IPS DF 6.9 (cell line): ENCODE measurements at regions not wholly inside any gene's neighbourhood (a gene's known extent, or its start where the extent isn't known, plus 50 kb on each side); places are given as distances from the start of the nearest gene placed in this dataset.

Source experiments
- DNase-seq: peaks from one replicate; pipeline ENCODE4 v3.0.0-alpha.2; 2013; ENCODE audit warnings: low read depth, low spot score
- H3K27ac ChIP-seq: one replicate; pipeline ENCODE4 v1.5.1; 2013; ENCODE audit warnings: low read length, control low read depth
- H3K27me3 ChIP-seq: 2 replicates; pipeline ENCODE4 v1.6.1; 2013; ENCODE audit warnings: mild to moderate bottlenecking, low read length; ENCODE audit not compliant: control insufficient read depth, insufficient read depth
- H3K36me3 ChIP-seq: 2 replicates; pipeline ENCODE4 v1.6.1; 2013; ENCODE audit warnings: low read length; ENCODE audit not compliant: control insufficient read depth, insufficient read depth
- H3K4me1 ChIP-seq: 2 replicates; pipeline ENCODE4 v1.6.1; 2013; ENCODE audit warnings: low read length; ENCODE audit not compliant: control insufficient read depth, insufficient read depth
- H3K4me3 ChIP-seq: 2 replicates; pipeline ENCODE4 v1.5.1; 2013; ENCODE audit warnings: mild to moderate bottlenecking, low read length
- H3K9me3 ChIP-seq: 2 replicates; pipeline ENCODE4 v1.6.1; 2013; ENCODE audit warnings: low read length, inconsistent platforms; ENCODE audit not compliant: control insufficient read depth, insufficient read depth
- WGBS: extraction: QIAGEN DNeasy Blood & Tissue Kit; methylation state at CpG from one replicate; pipeline ENCODE4 v1.1.7; 2013; ENCODE audit warnings: mixed read lengths, missing lambda C conversion rate; ENCODE audit not compliant: insufficient read length, insufficient coverage; 5-methylcytosine and 5-hydroxymethylcytosine counted together

DNA sequence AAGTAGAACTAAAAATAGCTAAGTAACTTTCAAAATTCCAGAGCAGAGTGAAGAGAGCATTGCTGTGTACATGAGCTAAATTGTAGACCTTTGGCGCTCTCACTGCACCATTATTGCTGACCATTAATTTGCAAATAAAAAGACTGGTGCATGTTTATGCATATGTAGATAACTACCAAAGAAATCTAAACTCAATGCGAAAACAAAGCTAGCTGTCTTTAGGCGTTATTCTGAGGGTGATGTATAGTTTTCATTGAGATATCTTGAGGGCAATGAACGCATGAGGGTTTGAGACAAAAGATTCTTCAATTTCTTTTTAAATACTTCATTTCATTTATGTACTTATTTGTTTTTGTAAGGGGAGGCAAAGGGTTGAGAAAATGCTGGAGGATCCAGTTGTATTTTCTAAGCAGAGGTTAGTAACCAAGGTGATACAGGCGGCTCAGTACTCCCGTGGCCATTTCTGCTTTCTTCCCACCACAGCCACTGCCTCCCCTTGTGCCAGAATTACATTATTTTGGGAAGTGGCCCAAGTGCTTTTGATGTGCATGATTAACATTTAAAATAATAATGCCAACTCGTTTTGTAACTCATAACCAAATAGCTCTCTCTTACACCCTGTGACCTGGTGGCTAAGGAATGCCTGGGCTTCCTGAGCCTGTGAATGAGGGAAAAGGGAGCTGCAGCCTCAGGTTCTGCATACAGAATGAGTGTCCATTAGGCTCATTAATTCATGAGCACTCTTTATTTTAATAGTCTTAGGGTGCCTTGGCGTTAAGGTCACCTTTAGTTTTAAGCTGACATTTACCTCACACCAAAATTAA, 797.8 kb upstream of the GYPC start:
- no peak overlapping the region for H3K27ac ChIP-seq
- no peak overlapping the region for H3K4me3 ChIP-seq
- no peaks in the 10 kb centered on the region for H3K27me3 ChIP-seq
- H3K36me3 ChIP-seq, result no peaks in the 10 kb centered on the region
- H3K4me1 ChIP-seq, result no peaks in the 10 kb centered on the region
- WGBS, result no CpG with 5 or more reads among the region's 8 CpGs
- no peak for DNase-seq
- no peaks in the 10 kb centered on the region for H3K9me3 ChIP-seq

DNA sequence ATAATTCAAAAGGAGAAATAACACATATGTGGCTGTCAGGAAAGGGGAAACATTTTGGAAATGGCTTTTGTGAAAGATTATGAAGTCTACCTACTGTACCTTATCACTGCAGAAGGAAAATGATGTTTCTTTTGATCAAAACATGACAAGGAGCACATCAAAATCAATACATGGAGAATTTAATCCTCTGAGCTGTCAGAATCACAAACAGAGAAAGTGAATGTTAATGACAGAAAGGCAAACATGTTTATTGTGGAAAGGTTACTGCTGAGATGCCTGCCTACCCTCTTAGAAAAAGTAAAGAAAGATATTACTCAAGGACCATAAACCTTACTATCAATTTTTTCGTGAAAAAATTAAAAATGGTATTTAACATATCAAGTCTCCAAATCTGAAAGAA, 794.5 kb upstream of the GYPC start:
- no peak overlapping the region for H3K27ac ChIP-seq
- H3K36me3 ChIP-seq, result no peaks in the 10 kb centered on the region
- H3K4me3 ChIP-seq, result no peak overlapping the region
- H3K9me3 ChIP-seq, result no peaks in the 10 kb centered on the region
- no peak for DNase-seq
- no peaks in the 10 kb centered on the region for H3K27me3 ChIP-seq
- no CpG with 5 or more reads among the region's 1 CpG for WGBS
- H3K4me1 ChIP-seq, result no peaks in the 10 kb centered on the region

DNA sequence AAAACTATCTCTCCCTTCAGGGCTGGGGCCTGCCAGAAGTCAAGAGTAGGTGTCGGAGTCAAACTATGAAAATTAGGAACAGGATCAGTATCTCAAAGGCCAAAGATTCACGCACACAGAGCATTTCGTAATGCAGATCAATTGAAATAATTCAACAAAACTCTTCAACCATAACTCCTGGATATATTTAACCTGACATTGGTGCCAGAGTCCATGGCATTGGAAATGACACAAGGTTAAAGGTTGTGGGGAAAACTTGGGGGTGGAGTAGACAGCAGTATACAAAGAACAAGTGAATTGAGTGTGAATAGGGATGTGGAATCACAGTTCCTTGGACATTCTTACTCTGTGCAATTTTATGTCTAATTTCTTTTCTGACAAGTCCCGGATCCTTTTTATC, 788.0 kb upstream of the GYPC start:
- WGBS, result no CpG with 5 or more reads among the region's 4 CpGs

DNA sequence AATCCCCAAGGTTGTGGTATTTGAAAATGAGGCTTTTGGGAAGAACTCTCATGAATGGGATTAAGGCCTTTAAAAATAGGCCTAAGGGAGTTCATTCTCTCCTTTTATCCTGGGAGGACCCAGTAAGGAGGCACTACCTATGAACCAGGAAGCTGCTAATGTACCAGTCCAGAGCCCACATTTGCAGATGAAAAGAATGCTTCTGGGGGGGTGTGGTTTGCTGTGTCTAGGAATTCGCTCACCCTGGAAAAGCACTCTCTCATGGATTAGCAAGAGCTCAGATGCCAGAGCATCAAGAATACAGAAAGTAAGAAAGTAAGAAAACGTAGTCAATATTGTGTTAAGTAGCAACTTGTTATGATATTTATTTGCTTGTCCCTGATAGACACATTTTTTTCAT, 785.7 kb upstream of the GYPC start:
- no peak overlapping the region for H3K27ac ChIP-seq
- peak; percentile 4 for DNase-seq
- no CpG with 5 or more reads among the region's 2 CpGs for WGBS
- H3K27me3 ChIP-seq, result no peaks in the 10 kb centered on the region
- H3K4me3 ChIP-seq, result no peak overlapping the region
- no peaks in the 10 kb centered on the region for H3K4me1 ChIP-seq
- no peaks in the 10 kb centered on the region for H3K36me3 ChIP-seq
- no peaks in the 10 kb centered on the region for H3K9me3 ChIP-seq

More for the DNA sequence above, 788.0 kb upstream of the GYPC start:
- Histone ChIP-seq H3K27me3 (no peaks in the 10 kb centered on the region), H3K27ac (no peak overlapping the region), H3K9me3 (no peaks in the 10 kb centered on the region), H3K4me3 (no peak overlapping the region), H3K4me1 (no peaks in the 10 kb centered on the region), H3K36me3 (no peaks in the 10 kb centered on the region)
- no peak for DNase-seq

DNA sequence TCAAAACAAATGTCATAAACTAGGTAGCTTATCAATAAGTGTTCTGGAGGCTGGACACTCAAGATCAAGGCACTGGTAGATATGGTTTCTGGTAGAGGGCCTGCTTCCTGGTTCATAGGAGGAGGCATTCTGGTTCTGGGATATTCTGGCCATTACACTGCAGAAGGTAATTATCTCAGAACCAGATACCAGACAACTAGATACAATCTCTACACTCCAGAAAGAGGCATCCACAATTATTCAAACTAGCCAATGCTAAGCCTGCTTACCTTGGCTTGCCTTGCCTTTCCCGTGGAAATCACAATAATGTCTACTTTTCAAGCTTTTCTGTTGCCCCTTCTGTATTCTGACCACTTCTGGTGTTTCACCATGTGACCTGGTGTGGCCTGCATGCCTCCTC, 785.2 kb upstream of the GYPC start:
- H3K27ac ChIP-seq, result no peak overlapping the region
- H3K36me3 ChIP-seq, result no peaks in the 10 kb centered on the region
- H3K9me3 ChIP-seq, result no peaks in the 10 kb centered on the region
- WGBS, result no CpG with 5 or more reads among the region's 1 CpG
- H3K4me1 ChIP-seq, result no peaks in the 10 kb centered on the region
- H3K27me3 ChIP-seq, result no peaks in the 10 kb centered on the region
- no peak for DNase-seq
- H3K4me3 ChIP-seq, result no peak overlapping the region

DNA sequence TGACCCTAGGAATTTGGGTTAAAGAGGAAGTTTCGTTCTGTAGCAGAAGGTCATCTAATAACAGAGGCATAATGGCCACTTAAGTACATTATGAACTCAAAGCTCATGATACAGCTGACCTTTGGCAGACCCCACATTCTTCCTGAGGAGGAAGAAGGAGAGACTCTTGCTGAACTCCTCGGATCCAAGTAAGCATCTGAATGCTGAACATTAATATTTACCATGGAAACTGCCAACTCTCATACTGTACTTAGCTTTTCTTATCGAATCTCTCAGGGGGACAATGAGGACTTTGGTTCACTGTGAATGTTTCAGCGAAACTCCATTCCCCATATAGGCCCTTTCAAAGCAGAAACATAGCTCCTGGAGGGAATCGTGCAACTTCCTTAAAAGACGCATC, 781.4 kb upstream of the GYPC start:
- Histone ChIP-seq H3K36me3 (no peaks in the 10 kb centered on the region), H3K4me1 (no peaks in the 10 kb centered on the region), H3K4me3 (no peak overlapping the region), H3K27ac (no peak overlapping the region), H3K27me3 (no peaks in the 10 kb centered on the region), H3K9me3 (no peaks in the 10 kb centered on the region)
- no peak for DNase-seq
- no CpG with 5 or more reads among the region's 6 CpGs for WGBS

DNA sequence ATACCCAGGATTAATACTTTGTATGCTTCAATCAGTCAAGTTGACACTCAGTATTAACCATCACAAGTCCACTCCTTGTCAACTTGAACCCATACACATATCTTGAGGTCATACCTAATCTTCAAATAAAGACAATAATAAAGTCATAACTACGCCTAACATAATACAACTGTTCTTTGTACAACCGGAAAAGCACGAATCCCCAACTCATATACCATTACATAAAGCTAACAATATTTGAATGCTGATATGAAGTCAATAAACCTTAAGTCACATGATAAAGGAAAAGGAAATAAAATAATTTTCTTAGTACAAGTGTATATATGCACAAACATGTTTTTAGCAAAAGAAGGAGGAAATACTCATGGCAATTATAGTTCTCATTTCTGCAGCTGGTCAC, 770.6 kb upstream of the GYPC start:
- Histone ChIP-seq H3K36me3 (no peaks in the 10 kb centered on the region), H3K4me3 (no peak overlapping the region), H3K4me1 (no peaks in the 10 kb centered on the region), H3K27me3 (no peaks in the 10 kb centered on the region), H3K9me3 (no peaks in the 10 kb centered on the region), H3K27ac (no peak overlapping the region)
- DNase-seq, result no peak
- no CpG with 5 or more reads among the region's 3 CpGs for WGBS

DNA sequence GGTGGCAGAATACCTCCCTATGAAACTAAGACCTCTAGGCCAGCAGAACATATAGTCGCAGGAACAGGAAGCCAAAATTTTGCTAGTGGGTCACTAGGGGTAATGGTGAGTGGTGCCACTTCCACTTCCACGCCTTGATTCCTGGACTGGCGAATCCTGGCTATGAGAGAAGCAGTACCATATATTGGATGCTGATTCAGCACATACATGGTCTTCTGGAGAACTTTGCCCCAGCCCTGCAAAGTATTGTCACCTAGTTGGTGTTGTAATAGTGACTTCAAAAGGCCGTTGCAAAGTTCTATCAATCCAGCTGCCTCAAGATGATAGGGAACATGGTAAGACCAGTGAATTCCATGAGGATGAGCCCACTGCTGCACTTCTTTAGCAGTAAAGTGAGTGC, 769.8 kb upstream of the GYPC start:
- H3K27ac ChIP-seq, result no peak overlapping the region
- no peaks in the 10 kb centered on the region for H3K4me1 ChIP-seq
- no peak overlapping the region for H3K4me3 ChIP-seq
- H3K36me3 ChIP-seq, result no peaks in the 10 kb centered on the region
- no peak for DNase-seq
- no peaks in the 10 kb centered on the region for H3K27me3 ChIP-seq
- no CpG with 5 or more reads among the region's 4 CpGs for WGBS
- H3K9me3 ChIP-seq, result no peaks in the 10 kb centered on the region

DNA sequence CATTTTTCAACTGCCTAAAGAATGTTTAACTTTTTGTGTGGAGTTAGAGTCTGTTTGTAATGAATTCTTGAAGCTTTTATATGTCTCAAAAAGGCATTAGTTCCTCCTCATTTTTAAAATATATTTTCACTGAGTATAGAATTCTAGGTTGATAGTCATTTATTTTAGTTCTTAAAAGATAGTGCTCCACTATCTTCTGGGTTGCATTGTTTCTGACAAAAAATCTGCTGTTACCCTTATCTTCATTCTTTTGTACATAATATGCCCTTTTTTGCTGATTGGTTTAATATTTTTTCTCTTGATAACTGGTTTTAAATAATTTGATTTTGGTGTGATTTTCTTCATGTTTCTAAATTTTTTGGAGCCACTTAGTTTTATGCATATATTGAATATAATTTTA, 754.7 kb upstream of the GYPC start:
- H3K27me3 ChIP-seq, result no peaks in the 10 kb centered on the region
- H3K36me3 ChIP-seq, result no peaks in the 10 kb centered on the region
- no peak overlapping the region for H3K4me3 ChIP-seq
- no peak for DNase-seq
- H3K9me3 ChIP-seq, result no peaks in the 10 kb centered on the region; the same call in 1 of the 2 replicates
- H3K4me1 ChIP-seq, result no peaks in the 10 kb centered on the region
- H3K27ac ChIP-seq, result no peak overlapping the region

DNA sequence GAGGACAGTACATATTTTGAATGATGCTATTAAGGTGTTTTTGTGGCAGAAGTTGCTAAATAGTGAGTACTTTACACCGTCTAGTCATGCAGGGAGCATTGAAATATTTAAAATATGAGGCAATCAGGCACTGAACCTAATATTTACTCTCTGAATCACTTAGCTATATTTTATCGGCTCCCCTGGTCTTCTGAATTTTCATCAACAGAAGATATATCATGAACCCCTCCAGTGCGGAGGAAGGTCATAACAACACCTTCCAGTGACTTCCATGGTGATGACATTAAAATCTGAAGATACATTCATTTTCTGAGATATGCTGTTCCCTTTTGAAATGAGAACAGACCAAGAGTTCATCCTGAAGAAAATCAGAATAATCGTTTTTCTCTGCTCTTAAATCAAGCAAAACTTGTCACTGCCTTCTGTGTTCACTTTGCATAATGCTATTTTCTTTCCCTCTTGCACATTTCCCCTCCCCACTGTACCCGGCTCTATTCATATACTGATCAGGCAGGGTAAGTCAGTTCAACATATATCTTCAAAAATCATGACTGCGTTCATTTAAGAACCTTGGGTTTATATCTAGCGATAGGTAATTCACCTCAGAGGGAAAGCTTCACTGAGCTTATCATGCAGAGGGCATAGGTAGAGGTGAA, 729.9 kb upstream of the GYPC start:
- no peaks in the 10 kb centered on the region for H3K9me3 ChIP-seq
- no CpG with 5 or more reads among the region's 7 CpGs for WGBS
- no peak for DNase-seq
- H3K4me1 ChIP-seq, result no peaks in the 10 kb centered on the region
- no peak overlapping the region for H3K27ac ChIP-seq
- H3K27me3 ChIP-seq, result no peaks in the 10 kb centered on the region
- no peaks in the 10 kb centered on the region for H3K36me3 ChIP-seq
- no peak overlapping the region for H3K4me3 ChIP-seq

DNA sequence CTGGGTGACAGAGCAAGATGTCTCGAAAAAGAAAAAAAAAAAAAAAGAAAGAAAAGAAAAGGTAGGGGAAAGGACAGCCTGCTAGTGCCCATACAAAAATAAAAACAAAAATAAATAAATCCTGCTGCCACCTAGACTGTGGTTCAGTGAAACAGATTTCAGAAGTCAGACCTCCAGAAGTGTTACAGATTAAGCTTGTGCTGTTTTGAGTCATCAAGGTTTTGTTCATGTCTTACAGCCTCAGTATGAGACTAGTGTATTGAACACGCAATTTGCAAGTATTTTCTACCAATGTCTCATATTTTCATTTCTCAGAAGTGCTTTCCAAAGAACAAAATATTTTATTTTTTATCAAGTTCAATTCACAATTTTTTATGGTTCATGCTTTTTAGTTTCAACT, 720.4 kb upstream of the GYPC start:
- no peaks in the 10 kb centered on the region for H3K4me1 ChIP-seq
- no peaks in the 10 kb centered on the region for H3K9me3 ChIP-seq
- no peaks in the 10 kb centered on the region for H3K27me3 ChIP-seq
- H3K4me3 ChIP-seq, result no peak overlapping the region
- no peaks in the 10 kb centered on the region for H3K36me3 ChIP-seq
- H3K27ac ChIP-seq, result no peak overlapping the region
- no peak for DNase-seq
- WGBS, result no CpG with 5 or more reads among the region's 2 CpGs
